ENCODE measurements at regions not wholly inside any gene's neighbourhood (a gene's known extent, or its start where the extent isn't known, plus 50 kb on each side); places are given as distances from the start of the nearest gene placed in this dataset.

GRCh38 chr3:178022599-178022998 lies 513.6 kb upstream of the KCNMB2 start:
- TF ChIP-seq, protein P1, sequence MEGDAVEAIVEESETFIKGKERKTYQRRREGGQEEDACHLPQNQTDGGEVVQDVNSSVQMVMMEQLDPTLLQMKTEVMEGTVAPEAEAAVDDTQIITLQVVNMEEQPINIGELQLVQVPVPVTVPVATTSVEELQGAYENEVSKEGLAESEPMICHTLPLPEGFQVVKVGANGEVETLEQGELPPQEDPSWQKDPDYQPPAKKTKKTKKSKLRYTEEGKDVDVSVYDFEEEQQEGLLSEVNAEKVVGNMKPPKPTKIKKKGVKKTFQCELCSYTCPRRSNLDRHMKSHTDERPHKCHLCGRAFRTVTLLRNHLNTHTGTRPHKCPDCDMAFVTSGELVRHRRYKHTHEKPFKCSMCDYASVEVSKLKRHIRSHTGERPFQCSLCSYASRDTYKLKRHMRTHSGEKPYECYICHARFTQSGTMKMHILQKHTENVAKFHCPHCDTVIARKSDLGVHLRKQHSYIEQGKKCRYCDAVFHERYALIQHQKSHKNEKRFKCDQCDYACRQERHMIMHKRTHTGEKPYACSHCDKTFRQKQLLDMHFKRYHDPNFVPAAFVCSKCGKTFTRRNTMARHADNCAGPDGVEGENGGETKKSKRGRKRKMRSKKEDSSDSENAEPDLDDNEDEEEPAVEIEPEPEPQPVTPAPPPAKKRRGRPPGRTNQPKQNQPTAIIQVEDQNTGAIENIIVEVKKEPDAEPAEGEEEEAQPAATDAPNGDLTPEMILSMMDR (IDR thresholded peaks at IDR 0.05; ENCODE audit: low read depth, low read length, missing control alignments) = no peak
- no peak for DNase-seq (ENCODE audit: low read depth)
- no peak overlapping the region for H3K4me3 ChIP-seq (ENCODE audit: low read depth, low read length)

- TF ChIP-seq, protein P1 (IDR thresholded peaks at IDR 0.05; ENCODE audit: low read depth, low read length, missing control alignments) = no peak
- H3K4me3 ChIP-seq (ENCODE audit: low read depth, low read length) = no peak overlapping the region
- DNase-seq (ENCODE audit: low read depth) = no peak
Observed at GRCh38 chr3:178028933-178029332, 507.3 kb upstream of the KCNMB2 start.

GRCh38 chr3:178036451-178037144 lies 499.6 kb upstream of the KCNMB2 start:
- H3K4me3 ChIP-seq (ENCODE audit: low read depth, low read length) = no peak overlapping the region
- TF ChIP-seq, protein P1 (IDR thresholded peaks at IDR 0.05; ENCODE audit: low read depth, low read length, missing control alignments) = no peak
- DNase-seq (ENCODE audit: low read depth) = no peak

- no peak for DNase-seq (ENCODE audit: low read depth)
- H3K4me3 ChIP-seq (ENCODE audit: low read depth, low read length) = no peak overlapping the region
- TF ChIP-seq, protein P1 (IDR thresholded peaks at IDR 0.05; ENCODE audit: low read depth, low read length, missing control alignments) = no peak
Observed at GRCh38 chr3:178041931-178042330, 494.3 kb upstream of the KCNMB2 start.

DNA sequence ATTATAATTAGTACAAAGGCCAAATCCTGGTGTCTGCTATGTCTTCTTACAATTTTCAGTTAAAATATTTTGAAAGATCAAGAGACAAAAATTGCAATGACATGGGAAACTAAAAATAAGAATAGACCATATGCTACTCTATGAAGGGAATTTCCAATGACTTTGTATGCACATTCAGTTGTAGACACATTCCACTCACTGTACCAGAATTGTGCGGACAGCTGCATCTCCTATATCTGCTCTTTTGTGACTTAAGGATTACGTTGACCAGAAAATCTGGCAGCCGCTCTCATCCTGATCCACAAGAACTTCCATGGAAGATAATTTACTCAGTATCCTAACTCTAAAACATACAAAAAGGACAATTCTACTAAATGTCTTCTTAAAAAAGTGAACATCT lies 493.9 kb upstream of the KCNMB2 start:
- H3K4me3 ChIP-seq (ENCODE audit: low read depth, low read length) = no peak overlapping the region
- no peak for DNase-seq (ENCODE audit: low read depth)
- TF ChIP-seq, protein P1 (IDR thresholded peaks at IDR 0.05; ENCODE audit: low read depth, low read length, missing control alignments) = no peak

DNA sequence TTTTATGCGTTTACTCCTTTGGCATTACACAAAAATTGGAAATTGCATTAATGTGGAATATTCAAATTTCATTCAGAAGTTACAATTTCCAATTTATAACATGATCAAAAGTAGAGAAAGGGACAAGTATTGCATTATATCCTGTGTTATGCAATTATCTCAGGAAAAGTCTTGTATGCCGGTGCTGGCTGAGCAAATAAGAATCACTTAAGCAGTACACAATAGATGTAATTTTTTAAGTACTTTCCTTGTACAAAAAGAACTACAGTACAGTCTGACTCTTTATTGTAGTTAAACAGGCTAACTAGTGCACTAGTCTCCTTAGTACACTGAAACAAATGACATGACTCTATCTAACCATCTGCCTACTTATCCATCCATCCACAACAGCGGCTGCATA lies 493.2 kb upstream of the KCNMB2 start:
- TF ChIP-seq, protein P1 (IDR thresholded peaks at IDR 0.05; ENCODE audit: low read depth, low read length, missing control alignments) = no peak
- no peak for DNase-seq (ENCODE audit: low read depth)
- no peak overlapping the region for H3K4me3 ChIP-seq (ENCODE audit: low read depth, low read length)

DNA sequence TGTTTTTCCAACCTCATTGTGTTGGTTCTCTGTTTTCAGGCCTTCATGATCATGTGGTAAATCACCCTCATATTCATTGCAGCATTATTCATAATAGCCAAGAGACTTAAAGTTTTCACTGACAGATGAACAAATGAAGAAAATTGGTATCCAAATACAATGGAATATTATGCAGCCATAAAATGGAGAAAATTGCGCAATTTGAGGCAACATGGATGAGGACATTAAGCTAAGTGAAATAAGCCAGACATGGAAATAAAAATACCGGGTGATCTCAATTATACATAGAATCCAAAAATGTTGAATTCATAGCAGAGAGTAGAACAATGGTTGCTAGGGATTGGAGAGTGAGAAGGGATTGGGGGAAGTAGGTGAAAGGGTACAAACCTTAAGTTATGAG lies 491.9 kb upstream of the KCNMB2 start:
- TF ChIP-seq, protein P1 (IDR thresholded peaks at IDR 0.05; ENCODE audit: low read depth, low read length, missing control alignments) = no peak
- no peak overlapping the region for H3K4me3 ChIP-seq (ENCODE audit: low read depth, low read length)
- DNase-seq (ENCODE audit: low read depth) = no peak

Measured in GM12864 (cell line).